Stomach (tissue), 4 donors: ENCODE measurements at regions not wholly inside any gene's neighbourhood (a gene's known extent, or its start where the extent isn't known, plus 50 kb on each side); places are given as distances from the start of the nearest gene placed in this dataset.

Experiments
- EP300 ChIP-seq: sonication (generic); formaldehyde crosslinking; IDR thresholded peaks from one replicate; pipeline ENCODE4 v1.6.1; 2017; ENCODE audit warnings: antibody characterized with exemption
- POLR2A ChIP-seq, 4 donors: fragments of 450-650 bp; IDR thresholded peaks; one replicate each; pipeline ENCODE4 v1.6.1; 2016; ENCODE audit warnings: antibody characterized with exemption in 4 of 4, control low read depth in 2 of 4, mild to moderate bottlenecking in 1 of 4, moderate library complexity in 1 of 4
- POLR2AphosphoS5 ChIP-seq, 3 donors: sonication (generic); formaldehyde crosslinking; IDR thresholded peaks; one replicate each; pipeline ENCODE4 v1.6.1; 2016; ENCODE audit warnings: antibody characterized with exemption in 3 of 3
- TF ChIP-seq, protein P1 (sequence below), 7 experiments: fragments of 450-650 bp in 4 of 7; fragments of 200-600 bp in 3 of 7; sonication (generic) in 3 of 7; IDR thresholded peaks; one replicate each; pipeline ENCODE4 v1.5.1; 2016 to 2019; ENCODE audit warnings: antibody characterized with exemption in 7 of 7, control low read depth in 2 of 7, mild to moderate bottlenecking in 1 of 7

DNA sequence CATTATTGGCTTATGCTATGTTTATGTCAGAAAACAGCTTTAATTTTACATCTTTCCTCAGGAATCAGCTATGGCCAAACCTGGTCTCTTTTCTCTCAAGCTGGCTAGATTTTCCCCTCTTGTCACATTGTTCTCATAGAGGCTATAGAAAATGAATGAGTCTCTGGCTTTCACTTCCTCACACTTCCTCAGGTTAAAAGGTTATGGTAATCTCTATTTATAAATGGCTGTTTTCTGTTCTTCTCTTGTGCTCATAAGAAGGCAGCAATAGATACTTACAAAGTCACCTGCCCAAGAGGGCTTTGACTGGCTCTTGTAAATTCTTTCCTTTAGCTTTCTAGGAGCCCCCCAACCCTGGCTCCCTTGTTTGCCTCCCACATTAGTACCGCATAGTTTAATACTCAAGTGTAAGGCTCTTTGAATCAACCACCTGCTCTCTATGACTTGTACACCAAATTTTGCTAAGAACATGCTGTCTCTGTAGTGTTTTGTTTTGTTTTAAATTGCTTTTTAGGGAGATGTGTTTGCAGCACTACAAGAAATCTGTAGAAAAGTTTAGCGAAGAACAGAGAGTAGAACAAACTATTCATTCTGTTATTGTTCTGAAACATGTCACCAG, 897.4 kb upstream of the CITED2 start:
- TF ChIP-seq POLR2A (IDR thresholded peaks at IDR 0.05) (no peak), EP300 (no peak), POLR2AphosphoS5 (IDR thresholded peaks at IDR 0.05) (no peak)
- TF ChIP-seq, protein P1, sequence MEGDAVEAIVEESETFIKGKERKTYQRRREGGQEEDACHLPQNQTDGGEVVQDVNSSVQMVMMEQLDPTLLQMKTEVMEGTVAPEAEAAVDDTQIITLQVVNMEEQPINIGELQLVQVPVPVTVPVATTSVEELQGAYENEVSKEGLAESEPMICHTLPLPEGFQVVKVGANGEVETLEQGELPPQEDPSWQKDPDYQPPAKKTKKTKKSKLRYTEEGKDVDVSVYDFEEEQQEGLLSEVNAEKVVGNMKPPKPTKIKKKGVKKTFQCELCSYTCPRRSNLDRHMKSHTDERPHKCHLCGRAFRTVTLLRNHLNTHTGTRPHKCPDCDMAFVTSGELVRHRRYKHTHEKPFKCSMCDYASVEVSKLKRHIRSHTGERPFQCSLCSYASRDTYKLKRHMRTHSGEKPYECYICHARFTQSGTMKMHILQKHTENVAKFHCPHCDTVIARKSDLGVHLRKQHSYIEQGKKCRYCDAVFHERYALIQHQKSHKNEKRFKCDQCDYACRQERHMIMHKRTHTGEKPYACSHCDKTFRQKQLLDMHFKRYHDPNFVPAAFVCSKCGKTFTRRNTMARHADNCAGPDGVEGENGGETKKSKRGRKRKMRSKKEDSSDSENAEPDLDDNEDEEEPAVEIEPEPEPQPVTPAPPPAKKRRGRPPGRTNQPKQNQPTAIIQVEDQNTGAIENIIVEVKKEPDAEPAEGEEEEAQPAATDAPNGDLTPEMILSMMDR (IDR thresholded peaks at IDR 0.05) = no peak
